ENCODE measurements at regions not wholly inside any gene's neighbourhood (a gene's known extent, or its start where the extent isn't known, plus 50 kb on each side); places are given as distances from the start of the nearest gene placed in this dataset.

GRCh38 chr1:56403321-56403720 lies 176.0 kb downstream of the PLPP3 start:
- Mint-ChIP-seq H3K36me3 (ENCODE audit: insufficient read depth, unreplicated experiment) (no peaks in the 10 kb centered on the region), H3K27ac (ENCODE audit: unreplicated experiment) (no peak overlapping the region), H3K27me3 (ENCODE audit: unreplicated experiment) (no peaks in the 10 kb centered on the region), H3K9me3 (ENCODE audit: low read depth, unreplicated experiment) (peaks cover 2% of the 10 kb centered on the region), H3K4me3 (ENCODE audit: low read depth, unreplicated experiment) (no peak overlapping the region), H3K4me1 (ENCODE audit: low read depth, unreplicated experiment) (no peaks in the 10 kb centered on the region)
- DNase-seq = no peak
- CTCF ChIA-PET = no interaction called here
- BruUV-seq (replicated peaks) = no TSS peak
- intact Hi-C loops (cut with micrococcal nuclease; ENCODE audit: unreplicated experiment) = no loop called here
- TF ChIP-seq CTCF (IDR thresholded peaks at IDR 0.05; ENCODE audit: unreplicated experiment) = no peak

GRCh38 chr1:56401191-56401590 lies 178.2 kb downstream of the PLPP3 start:
- CTCF ChIA-PET = no interaction called here
- H3K27me3 Mint-ChIP-seq (ENCODE audit: unreplicated experiment) = no peaks in the 10 kb centered on the region
- no peak for DNase-seq
- TF ChIP-seq CTCF (IDR thresholded peaks at IDR 0.05; ENCODE audit: unreplicated experiment) = no peak
- H3K9me3 Mint-ChIP-seq (ENCODE audit: low read depth, unreplicated experiment) = peaks cover 2% of the 10 kb centered on the region
- H3K36me3 Mint-ChIP-seq (ENCODE audit: insufficient read depth, unreplicated experiment) = no peaks in the 10 kb centered on the region
- no peaks in the 10 kb centered on the region for H3K4me1 Mint-ChIP-seq (ENCODE audit: low read depth, unreplicated experiment)
- BruUV-seq (replicated peaks) = no TSS peak
- no peak overlapping the region for H3K4me3 Mint-ChIP-seq (ENCODE audit: low read depth, unreplicated experiment)
- H3K27ac Mint-ChIP-seq (ENCODE audit: unreplicated experiment) = no peak overlapping the region
- intact Hi-C loops (cut with micrococcal nuclease; ENCODE audit: unreplicated experiment) = no loop called here

- H3K27me3 Mint-ChIP-seq (ENCODE audit: unreplicated experiment) = no peaks in the 10 kb centered on the region
- CTCF ChIA-PET = no interaction called here
- no peaks in the 10 kb centered on the region for H3K36me3 Mint-ChIP-seq (ENCODE audit: insufficient read depth, unreplicated experiment)
- intact Hi-C loops (cut with micrococcal nuclease; ENCODE audit: unreplicated experiment) = no loop called here
- H3K9me3 Mint-ChIP-seq (ENCODE audit: low read depth, unreplicated experiment) = peaks cover 2% of the 10 kb centered on the region
- no TSS peak for BruUV-seq (replicated peaks)
- H3K27ac Mint-ChIP-seq (ENCODE audit: unreplicated experiment) = no peak overlapping the region
- no peak overlapping the region for H3K4me3 Mint-ChIP-seq (ENCODE audit: low read depth, unreplicated experiment)
- no peaks in the 10 kb centered on the region for H3K4me1 Mint-ChIP-seq (ENCODE audit: low read depth, unreplicated experiment)
- DNase-seq = no peak
- no peak for TF ChIP-seq CTCF (IDR thresholded peaks at IDR 0.05; ENCODE audit: unreplicated experiment)
Measured at GRCh38 chr1:56400526-56400925, 178.8 kb downstream of the PLPP3 start.

- Mint-ChIP-seq H3K27ac (ENCODE audit: unreplicated experiment) (no peak overlapping the region), H3K36me3 (ENCODE audit: insufficient read depth, unreplicated experiment) (no peaks in the 10 kb centered on the region), H3K4me3 (ENCODE audit: low read depth, unreplicated experiment) (no peak overlapping the region), H3K9me3 (ENCODE audit: low read depth, unreplicated experiment) (peaks cover 2% of the 10 kb centered on the region), H3K27me3 (ENCODE audit: unreplicated experiment) (no peaks in the 10 kb centered on the region), H3K4me1 (ENCODE audit: low read depth, unreplicated experiment) (no peaks in the 10 kb centered on the region)
- DNase-seq = no peak
- TF ChIP-seq CTCF (IDR thresholded peaks at IDR 0.05; ENCODE audit: unreplicated experiment) = no peak
- CTCF ChIA-PET = no interaction called here
- intact Hi-C loops (cut with micrococcal nuclease; ENCODE audit: unreplicated experiment) = no loop called here
- BruUV-seq (replicated peaks) = no TSS peak
Measured at GRCh38 chr1:56399795-56400194, 179.6 kb downstream of the PLPP3 start.

- no TSS peak for BruUV-seq (replicated peaks)
- no peak for TF ChIP-seq CTCF (IDR thresholded peaks at IDR 0.05; ENCODE audit: unreplicated experiment)
- Mint-ChIP-seq H3K4me1 (ENCODE audit: low read depth, unreplicated experiment) (no peaks in the 10 kb centered on the region), H3K9me3 (ENCODE audit: low read depth, unreplicated experiment) (peaks cover 2% of the 10 kb centered on the region), H3K27ac (ENCODE audit: unreplicated experiment) (no peak overlapping the region), H3K27me3 (ENCODE audit: unreplicated experiment) (no peaks in the 10 kb centered on the region), H3K36me3 (ENCODE audit: insufficient read depth, unreplicated experiment) (no peaks in the 10 kb centered on the region), H3K4me3 (ENCODE audit: low read depth, unreplicated experiment) (no peak overlapping the region)
- DNase-seq = no peak
- intact Hi-C loops (cut with micrococcal nuclease; ENCODE audit: unreplicated experiment) = no loop called here
- CTCF ChIA-PET = no interaction called here
Measured at GRCh38 chr1:56399326-56399725, 180.0 kb downstream of the PLPP3 start.

Data from Calu3 (cell line).